ENCODE measurements at regions not wholly inside any gene's neighbourhood (a gene's known extent, or its start where the extent isn't known, plus 50 kb on each side); places are given as distances from the start of the nearest gene placed in this dataset.

DNA sequence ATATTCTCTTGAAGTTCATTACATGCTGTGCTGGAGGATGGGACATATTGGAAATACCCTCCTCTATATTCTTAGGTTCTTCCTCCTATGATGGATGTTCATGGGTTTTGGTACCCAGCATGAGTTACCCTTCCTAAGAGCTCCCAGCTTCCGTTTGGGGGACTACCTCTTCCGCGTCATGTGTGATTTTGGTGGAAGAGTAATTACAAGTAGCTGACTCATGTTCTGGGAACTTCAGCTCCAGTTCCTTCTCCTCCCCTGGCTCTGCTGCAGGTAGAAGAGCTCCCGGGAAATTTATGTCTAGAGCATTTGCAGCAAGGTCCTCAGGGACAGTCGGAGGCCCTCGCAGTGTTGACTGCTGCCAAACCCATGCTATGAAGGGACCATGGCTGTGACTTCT is 208.8 kb upstream of the IL12A start:
- TF ChIP-seq EZH2 (IDR thresholded peaks at IDR 0.05; ENCODE audit: borderline replicate concordance) (no peak), EZH2phosphoT487 (IDR thresholded peaks at IDR 0.05; ENCODE audit: low read depth, severe bottlenecking, unreplicated experiment) (no peak)

Measured in hepatocyte (in vitro differentiated cells).